ENCODE measurements at regions not wholly inside any gene's neighbourhood (a gene's known extent, or its start where the extent isn't known, plus 50 kb on each side); places are given as distances from the start of the nearest gene placed in this dataset.

GRCh38 chr2:239590276-239590675, 189.5 kb upstream of the HDAC4 start:
- TF ChIP-seq CTCF (IDR thresholded peaks at IDR 0.05) = no peak
- no peak for TF ChIP-seq POLR2A (IDR thresholded peaks at IDR 0.05)
- TF ChIP-seq POLR2AphosphoS5 (IDR thresholded peaks at IDR 0.05) = no peak
